Thymus (tissue), 11 donors: ENCODE measurements at regions not wholly inside any gene's neighbourhood (a gene's known extent, or its start where the extent isn't known, plus 50 kb on each side); places are given as distances from the start of the nearest gene placed in this dataset.
A peak's percentile ranks its signal among the peaks of the same experiment; 100 is the strongest.

Experiments
- DNase-seq, 9 donors: peaks; one replicate each; pipeline ENCODE4 v3.0.0-alpha.2; 2013; ENCODE audit warnings: low spot score in 9 of 9, low read depth in 6 of 9, missing footprints in 1 of 9
- H3K27ac ChIP-seq, 2 donors: one replicate each; pipeline ENCODE4 v1.5.1; 2013; ENCODE audit warnings: control low read depth in 1 of 2, low read depth in 1 of 2, low read length in 1 of 2, mild to moderate bottlenecking in 1 of 2, moderate library complexity in 1 of 2
- H3K27me3 ChIP-seq, 2 donors: one replicate each; pipeline ENCODE4 v1.5.1; 2013; ENCODE audit warnings: low read length in 1 of 2; ENCODE audit not compliant: control insufficient read depth in 2 of 2, insufficient read depth in 1 of 2
- H3K36me3 ChIP-seq, 2 donors: one replicate each; pipeline ENCODE4 v1.5.1; 2013; ENCODE audit warnings: low read length in 1 of 2, mild to moderate bottlenecking in 1 of 2, moderate library complexity in 1 of 2; ENCODE audit not compliant: control insufficient read depth in 2 of 2, insufficient read depth in 2 of 2
- H3K4me1 ChIP-seq, 2 donors: one replicate each; pipeline ENCODE4 v1.5.1; 2013; ENCODE audit warnings: low read length in 2 of 2; ENCODE audit not compliant: control insufficient read depth in 2 of 2, insufficient read depth in 2 of 2
- H3K4me3 ChIP-seq, 2 donors: one replicate each; pipeline ENCODE4 v1.5.1; 2013; ENCODE audit warnings: low read length in 2 of 2, control low read depth in 1 of 2, mild to moderate bottlenecking in 1 of 2
- H3K9me3 ChIP-seq, 2 donors: one replicate each; pipeline ENCODE4 v1.5.1; 2013; ENCODE audit warnings: low read length in 1 of 2, mild to moderate bottlenecking in 1 of 2; ENCODE audit not compliant: control insufficient read depth in 2 of 2, insufficient read depth in 1 of 2
- WGBS: extraction: QIAGEN DNeasy Blood & Tissue Kit; methylation state at CpG from one replicate; pipeline ENCODE4 v1.1.7; 2013; 5-methylcytosine and 5-hydroxymethylcytosine counted together
- donor health status: healthy.

DNA sequence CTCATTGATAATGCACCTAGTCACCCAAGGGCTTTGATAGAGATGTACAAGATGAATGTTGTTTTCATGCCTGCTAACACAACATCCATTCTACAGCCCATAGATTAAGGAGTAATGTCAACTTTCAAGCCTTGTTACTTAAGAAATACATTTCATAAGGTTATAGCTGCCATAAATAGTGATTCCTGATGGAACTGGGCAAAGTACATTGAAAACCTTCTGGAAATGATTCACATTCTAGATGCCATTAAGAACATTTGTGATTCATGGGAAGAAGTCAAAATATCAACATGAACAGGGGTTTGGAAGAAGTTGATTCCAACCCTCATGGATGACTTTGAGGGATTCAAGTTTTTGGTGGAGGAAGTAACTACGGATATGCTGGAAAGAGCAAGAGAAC lies 135.2 kb downstream of the TLE3 start:
- DNase-seq: no peak
- 98% methylated on average over 1 of the region's 1 CpG for WGBS
- Histone ChIP-seq H3K27ac (no peak overlapping the region), H3K27me3 (no peaks in the 10 kb centered on the region), H3K4me3 (no peak overlapping the region), H3K36me3 (no peaks in the 10 kb centered on the region), H3K9me3 (no peaks in the 10 kb centered on the region), H3K4me1 (no peaks in the 10 kb centered on the region)

DNA sequence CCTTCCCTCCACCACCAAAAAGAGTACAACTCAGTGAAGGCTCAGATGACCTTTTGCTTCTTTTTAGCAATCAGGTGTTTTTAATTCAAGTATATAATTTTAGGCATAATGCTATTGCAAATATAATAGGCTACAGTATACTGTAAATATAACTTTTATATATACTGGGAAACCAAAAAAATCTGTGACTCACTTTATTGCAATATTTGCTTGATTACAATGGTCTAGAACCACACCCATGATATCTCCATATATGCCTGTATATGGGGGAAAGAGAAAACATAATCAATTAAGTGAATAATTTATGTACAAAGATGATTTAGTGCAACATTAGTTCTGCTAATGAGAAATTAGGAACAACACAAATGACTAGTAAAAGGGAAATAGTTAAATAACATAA lies 134.3 kb downstream of the TLE3 start:
- peaks cover 0 to 2% of the 10 kb centered on the region in 2 donors for H3K27me3 ChIP-seq
- no peaks in the 10 kb centered on the region for H3K4me1 ChIP-seq
- no peak for DNase-seq
- H3K9me3 ChIP-seq: no peaks in the 10 kb centered on the region
- H3K4me3 ChIP-seq: no peak overlapping the region
- H3K27ac ChIP-seq: no peak overlapping the region
- no peaks in the 10 kb centered on the region for H3K36me3 ChIP-seq

DNA sequence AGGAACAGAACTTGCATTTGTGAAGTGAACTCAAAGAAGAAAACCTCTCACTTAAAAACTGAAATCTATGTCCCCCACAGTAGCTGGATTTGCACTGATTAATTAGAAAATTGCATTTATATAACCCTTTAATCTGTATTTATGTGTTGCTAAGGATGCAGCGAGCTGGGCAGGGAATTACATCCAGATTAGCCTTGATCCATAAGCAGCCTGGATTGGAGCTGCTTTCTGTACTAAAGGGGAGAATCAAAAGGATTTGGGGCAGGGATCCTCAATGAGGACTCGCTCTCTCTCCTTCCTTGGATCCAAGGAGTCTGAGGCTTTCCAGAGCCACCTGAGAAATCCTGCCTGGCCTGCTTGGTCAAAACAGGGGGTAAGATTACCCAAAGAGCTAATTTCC lies 125.9 kb downstream of the TLE3 start:
- H3K9me3 ChIP-seq: no peaks in the 10 kb centered on the region
- no peaks in the 10 kb centered on the region for H3K36me3 ChIP-seq
- no peak for DNase-seq
- WGBS: 89% methylated on average over 2 of the region's 2 CpGs
- no peak overlapping the region for H3K27ac ChIP-seq
- peaks cover 0 to 2% of the 10 kb centered on the region in 2 donors for H3K27me3 ChIP-seq
- no peaks in the 10 kb centered on the region for H3K4me1 ChIP-seq
- H3K4me3 ChIP-seq: no peak overlapping the region

DNA sequence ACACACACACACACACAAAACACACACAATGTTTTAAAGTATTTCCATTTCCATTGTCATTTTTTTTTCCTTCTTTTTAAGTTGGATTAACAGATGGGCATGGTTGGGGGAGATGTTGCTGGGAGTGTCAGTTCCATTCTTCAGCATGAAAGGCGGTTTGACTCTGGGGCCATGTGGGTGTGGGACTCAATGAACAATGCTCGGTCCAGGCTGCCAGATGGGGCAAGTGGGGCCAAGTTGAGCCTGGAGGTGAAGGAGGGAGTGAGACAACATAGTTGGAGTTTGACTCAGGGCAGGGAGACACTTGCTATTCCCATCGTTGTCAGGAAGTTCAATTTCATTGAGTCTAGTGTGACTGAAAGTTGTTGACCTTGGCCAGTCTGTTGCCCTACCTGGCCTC lies 125.3 kb downstream of the TLE3 start:
- 92% methylated on average over 3 of the region's 3 CpGs for WGBS
- H3K27me3 ChIP-seq: peaks cover 0 to 2% of the 10 kb centered on the region in 2 donors
- H3K4me1 ChIP-seq: no peaks in the 10 kb centered on the region
- DNase-seq: no peak
- H3K4me3 ChIP-seq: no peak overlapping the region
- H3K9me3 ChIP-seq: no peaks in the 10 kb centered on the region
- H3K36me3 ChIP-seq: no peaks in the 10 kb centered on the region
- H3K27ac ChIP-seq: no peak overlapping the region

DNA sequence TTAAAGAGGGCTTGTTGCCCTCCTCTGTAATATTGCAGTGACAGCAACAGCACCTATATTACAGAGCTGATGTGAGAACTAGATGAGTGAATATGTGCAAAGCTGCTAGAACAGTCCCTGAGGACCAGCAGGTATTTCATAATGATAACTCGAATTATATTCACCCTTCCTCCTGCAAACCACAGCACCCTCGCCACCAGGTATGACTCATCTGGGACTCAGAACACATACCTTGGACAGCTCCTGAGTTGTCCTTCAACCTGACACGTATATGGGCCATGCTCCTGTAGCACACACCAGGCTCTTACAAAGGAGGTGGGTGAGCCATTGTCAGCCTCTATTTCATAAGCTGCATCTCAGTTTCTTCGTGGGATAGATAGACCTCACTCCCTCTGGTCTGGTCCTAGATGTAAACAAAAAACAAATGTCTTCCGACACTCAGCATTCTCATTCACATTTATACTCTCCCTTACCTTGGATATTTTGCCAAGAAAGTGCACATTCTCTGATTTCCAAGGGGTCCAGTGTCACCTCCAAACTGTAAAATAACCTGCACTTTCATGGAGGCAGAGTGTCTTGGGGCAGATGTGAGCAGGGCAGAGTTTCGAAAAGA lies 124.5 kb downstream of the TLE3 start:
- Histone ChIP-seq H3K9me3 (no peaks in the 10 kb centered on the region), H3K4me1 (no peaks in the 10 kb centered on the region), H3K27me3 (peaks cover 0 to under 1% of the 10 kb centered on the region in 2 donors), H3K27ac (no peak overlapping the region), H3K4me3 (no peak overlapping the region), H3K36me3 (no peaks in the 10 kb centered on the region)
- WGBS: 44% methylated on average over 6 of the region's 6 CpGs
- DNase-seq: peak in 6 of 9 donors; percentile 7 to 56 (median 14)

DNA sequence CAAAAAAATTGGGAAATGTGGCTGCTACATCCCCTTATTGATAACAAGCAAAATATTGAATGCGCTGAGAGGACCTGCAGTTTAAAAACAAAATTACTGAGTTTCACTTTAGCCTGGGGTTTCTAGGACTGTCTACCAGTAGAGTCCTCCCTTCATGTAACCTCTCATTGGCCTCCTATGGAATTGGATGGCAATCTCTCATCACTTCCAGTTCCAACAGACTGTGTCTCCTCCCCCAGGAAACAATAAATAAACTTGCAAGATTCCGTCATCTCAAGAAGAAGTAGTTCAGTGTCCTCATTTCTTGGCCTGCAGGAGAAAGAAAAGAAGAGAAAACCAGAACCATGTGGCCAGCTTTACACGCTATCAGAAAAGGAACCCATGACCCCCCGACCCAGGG lies 123.8 kb downstream of the TLE3 start:
- 70% methylated on average over 4 of the region's 4 CpGs for WGBS
- no peaks in the 10 kb centered on the region for H3K27me3 ChIP-seq

DNA sequence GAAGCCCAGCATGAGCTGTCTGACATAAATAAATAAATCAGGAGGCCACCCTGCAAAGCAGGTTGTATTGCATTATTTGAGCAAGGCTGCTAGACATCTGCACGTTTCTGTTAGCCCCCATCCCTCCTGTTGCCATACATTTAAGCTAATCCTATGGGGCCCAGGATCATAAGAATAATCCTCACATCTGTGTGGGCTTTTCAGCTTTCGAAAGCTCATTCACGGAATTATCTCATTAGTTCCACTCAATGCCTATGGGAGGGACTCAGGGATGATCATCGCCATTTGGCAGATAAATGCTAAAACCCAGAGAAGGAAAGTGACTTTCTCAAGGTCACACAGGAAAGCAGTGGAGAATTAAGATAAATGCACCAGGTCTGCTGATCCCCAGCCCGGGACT lies 123.4 kb downstream of the TLE3 start:
- no peak for DNase-seq
- WGBS: 78% methylated on average over 5 of the region's 5 CpGs

More for the DNA sequence above, 123.8 kb downstream of the TLE3 start:
- DNase-seq: no peak
- H3K27ac ChIP-seq: no peak overlapping the region
- no peaks in the 10 kb centered on the region for H3K9me3 ChIP-seq
- H3K4me3 ChIP-seq: no peak overlapping the region
- H3K36me3 ChIP-seq: no peaks in the 10 kb centered on the region
- no peaks in the 10 kb centered on the region for H3K4me1 ChIP-seq

DNA sequence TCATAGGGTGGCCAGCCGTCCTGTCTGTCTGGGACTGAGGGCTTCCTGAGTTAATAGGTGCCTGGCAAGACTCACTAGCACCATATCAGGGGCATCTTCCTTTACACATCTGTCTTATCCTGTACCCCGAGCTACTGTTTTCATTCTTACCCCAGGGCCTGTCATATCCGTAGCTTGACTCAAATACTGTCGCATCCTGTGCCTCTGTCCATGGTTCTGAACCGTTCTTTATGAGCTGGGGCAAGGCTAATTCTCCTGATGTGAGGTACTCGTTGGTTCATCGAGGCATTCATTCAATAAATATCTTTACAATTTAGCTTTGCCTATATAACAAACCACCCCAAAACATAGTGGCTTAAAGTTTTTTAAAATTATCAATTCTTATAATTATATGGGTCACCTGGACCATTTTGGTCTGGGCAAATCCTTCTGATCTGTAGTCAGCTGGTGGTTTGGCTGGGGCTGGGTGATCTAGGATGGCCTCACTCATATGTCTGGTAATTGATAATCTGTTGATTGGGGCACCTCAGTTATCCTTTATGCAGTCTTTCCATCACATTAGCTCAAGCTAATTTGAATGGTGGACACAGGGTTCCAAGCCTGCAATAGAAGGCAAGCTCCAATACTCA lies 121.2 kb downstream of the TLE3 start:
- Histone ChIP-seq H3K4me3 (no peak overlapping the region), H3K4me1 (no peaks in the 10 kb centered on the region), H3K9me3 (no peaks in the 10 kb centered on the region), H3K27me3 (no peaks in the 10 kb centered on the region), H3K27ac (no peak overlapping the region), H3K36me3 (no peaks in the 10 kb centered on the region)
- WGBS: 28% methylated on average over 7 of the region's 7 CpGs
- DNase-seq: peak; percentile 29 to 85 (median 71)

More for the DNA sequence above, 123.4 kb downstream of the TLE3 start:
- no peak overlapping the region for H3K27ac ChIP-seq
- H3K9me3 ChIP-seq: no peaks in the 10 kb centered on the region
- H3K27me3 ChIP-seq: no peaks in the 10 kb centered on the region
- H3K4me3 ChIP-seq: no peak overlapping the region
- H3K36me3 ChIP-seq: no peaks in the 10 kb centered on the region
- no peaks in the 10 kb centered on the region for H3K4me1 ChIP-seq

DNA sequence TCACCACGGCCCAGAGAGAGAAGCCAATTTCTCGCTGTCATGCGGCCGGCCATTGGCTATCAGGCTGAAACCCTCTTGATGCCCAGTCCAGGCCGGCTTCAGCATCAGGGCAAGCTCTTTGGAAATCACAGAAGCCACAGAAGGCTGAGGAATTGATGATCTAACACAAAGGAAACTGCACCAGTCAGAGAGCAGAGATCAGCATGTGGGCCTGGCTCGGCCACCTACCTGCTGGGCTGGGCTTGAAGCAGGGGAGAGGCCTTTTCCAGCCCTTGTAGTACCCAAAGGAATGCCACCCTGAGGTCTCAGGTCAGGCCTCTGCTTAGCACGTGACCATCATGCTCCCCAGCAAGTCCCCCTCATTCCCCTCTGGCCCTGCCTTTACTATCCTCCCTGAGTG lies 119.1 kb downstream of the TLE3 start:
- DNase-seq: no peak
- H3K9me3 ChIP-seq: no peaks in the 10 kb centered on the region
- no peaks in the 10 kb centered on the region for H3K36me3 ChIP-seq
- 92% methylated on average over 7 of the region's 7 CpGs for WGBS
- no peaks in the 10 kb centered on the region for H3K4me1 ChIP-seq
- H3K27ac ChIP-seq: no peak overlapping the region
- no peak overlapping the region for H3K4me3 ChIP-seq
- peaks cover 0 to 12% of the 10 kb centered on the region in 2 donors for H3K27me3 ChIP-seq
